ENCODE measurements at regions not wholly inside any gene's neighbourhood (a gene's known extent, or its start where the extent isn't known, plus 50 kb on each side); places are given as distances from the start of the nearest gene placed in this dataset.
"Not testable (repeated sequence)": the region's sequence is repeated elsewhere in the genome, so short reads cannot be mapped to it uniquely, and the experiment has no call there.

DNA sequence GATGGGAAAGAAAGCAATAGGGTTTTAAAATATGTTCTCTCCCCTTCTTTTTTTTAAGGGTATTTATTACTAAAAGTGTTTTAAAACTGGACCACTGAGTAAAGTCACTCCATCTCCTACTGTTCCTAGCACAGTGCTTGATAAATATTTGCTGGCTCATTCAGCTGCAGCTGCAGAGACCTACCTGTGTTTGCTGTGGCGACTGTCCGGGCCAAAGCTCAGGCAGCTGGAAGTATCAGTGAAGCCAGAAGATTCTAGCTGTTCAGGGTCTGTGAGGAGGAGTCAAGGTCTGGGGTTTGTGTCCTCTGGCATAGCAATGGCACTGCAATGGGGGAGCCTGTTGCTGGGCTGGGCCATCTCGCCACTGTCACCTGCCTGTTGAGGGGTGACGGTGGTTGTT lies 109.9 kb downstream of the RPLP1 start:
- DNase-seq (ENCODE audit: low read depth, low spot score) = no peak
- Histone ChIP-seq H3K27ac (ENCODE audit: low read depth, low read length) (no peak overlapping the region), H3K27me3 (ENCODE audit: control insufficient read depth, insufficient read depth, low read length) (peaks cover 4% of the 10 kb centered on the region), H3K4me3 (ENCODE audit: low read depth, low read length) (no peak overlapping the region), H3K9me3 (ENCODE audit: control insufficient read depth, insufficient read depth, low read length) (no peaks in the 10 kb centered on the region)
- TF ChIP-seq, protein P1, sequence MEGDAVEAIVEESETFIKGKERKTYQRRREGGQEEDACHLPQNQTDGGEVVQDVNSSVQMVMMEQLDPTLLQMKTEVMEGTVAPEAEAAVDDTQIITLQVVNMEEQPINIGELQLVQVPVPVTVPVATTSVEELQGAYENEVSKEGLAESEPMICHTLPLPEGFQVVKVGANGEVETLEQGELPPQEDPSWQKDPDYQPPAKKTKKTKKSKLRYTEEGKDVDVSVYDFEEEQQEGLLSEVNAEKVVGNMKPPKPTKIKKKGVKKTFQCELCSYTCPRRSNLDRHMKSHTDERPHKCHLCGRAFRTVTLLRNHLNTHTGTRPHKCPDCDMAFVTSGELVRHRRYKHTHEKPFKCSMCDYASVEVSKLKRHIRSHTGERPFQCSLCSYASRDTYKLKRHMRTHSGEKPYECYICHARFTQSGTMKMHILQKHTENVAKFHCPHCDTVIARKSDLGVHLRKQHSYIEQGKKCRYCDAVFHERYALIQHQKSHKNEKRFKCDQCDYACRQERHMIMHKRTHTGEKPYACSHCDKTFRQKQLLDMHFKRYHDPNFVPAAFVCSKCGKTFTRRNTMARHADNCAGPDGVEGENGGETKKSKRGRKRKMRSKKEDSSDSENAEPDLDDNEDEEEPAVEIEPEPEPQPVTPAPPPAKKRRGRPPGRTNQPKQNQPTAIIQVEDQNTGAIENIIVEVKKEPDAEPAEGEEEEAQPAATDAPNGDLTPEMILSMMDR (IDR thresholded peaks at IDR 0.05; ENCODE audit: low read depth, low read length) = no peak
- CTCF ChIA-PET = no interaction called here
- POLR2A ChIA-PET = no interaction called here

GRCh38 chr15:69565066-69565655 lies 112.5 kb downstream of the RPLP1 start:
- Histone ChIP-seq H3K4me3 (ENCODE audit: low read depth, low read length) (no peak overlapping the region), H3K27me3 (ENCODE audit: control insufficient read depth, insufficient read depth, low read length) (peaks cover 4% of the 10 kb centered on the region), H3K27ac (ENCODE audit: low read depth, low read length) (no peak overlapping the region), H3K9me3 (ENCODE audit: control insufficient read depth, insufficient read depth, low read length) (no peaks in the 10 kb centered on the region)
- no peak for DNase-seq (ENCODE audit: low read depth, low spot score)
- CTCF ChIA-PET = no interaction called here
- TF ChIP-seq, protein P1 (IDR thresholded peaks at IDR 0.05; ENCODE audit: low read depth, low read length) = no peak
- POLR2A ChIA-PET = no interaction called here

GRCh38 chr15:69567238-69567760 lies 114.7 kb downstream of the RPLP1 start:
- POLR2A ChIA-PET = interaction anchor here (0.6 kb wide), 1 partner anchor 12 kb away, joined by 14 read pairs; no protein-coding TSS in a partner anchor

GRCh38 chr15:69568173-69569009 lies 115.8 kb downstream of the RPLP1 start:
- peak; percentile 36 for DNase-seq (ENCODE audit: low read depth, low spot score)
- TF ChIP-seq, protein P1 (IDR thresholded peaks at IDR 0.05; ENCODE audit: low read depth, low read length) = no peak
- Histone ChIP-seq H3K4me3 (ENCODE audit: low read depth, low read length) (no peak overlapping the region), H3K27ac (ENCODE audit: low read depth, low read length) (peak overlapping the region; percentile 39), H3K27me3 (ENCODE audit: control insufficient read depth, insufficient read depth, low read length) (peaks cover 12% of the 10 kb centered on the region), H3K9me3 (ENCODE audit: control insufficient read depth, insufficient read depth, low read length) (no peaks in the 10 kb centered on the region)
- ChIA-PET CTCF (interaction anchor here (1.2 kb wide), 1 partner anchor 11 kb away, joined by 4 read pairs; no protein-coding TSS in a partner anchor), POLR2A (interaction anchor here (0.6 to 1.3 kb wide), 4 partner anchors 11 to 479 kb away, joined by 4 to 14 read pairs (median 12); no protein-coding TSS in a partner anchor)

More at GRCh38 chr15:69567238-69567760, 114.7 kb downstream of the RPLP1 start:
- H3K9me3 ChIP-seq (ENCODE audit: control insufficient read depth, insufficient read depth, low read length); CTCF ChIA-PET; DNase-seq (ENCODE audit: low read depth, low spot score); H3K4me3 ChIP-seq (ENCODE audit: low read depth, low read length); H3K27me3 ChIP-seq (ENCODE audit: control insufficient read depth, insufficient read depth, low read length); H3K27ac ChIP-seq (ENCODE audit: low read depth, low read length): not testable (repeated sequence)

DNA sequence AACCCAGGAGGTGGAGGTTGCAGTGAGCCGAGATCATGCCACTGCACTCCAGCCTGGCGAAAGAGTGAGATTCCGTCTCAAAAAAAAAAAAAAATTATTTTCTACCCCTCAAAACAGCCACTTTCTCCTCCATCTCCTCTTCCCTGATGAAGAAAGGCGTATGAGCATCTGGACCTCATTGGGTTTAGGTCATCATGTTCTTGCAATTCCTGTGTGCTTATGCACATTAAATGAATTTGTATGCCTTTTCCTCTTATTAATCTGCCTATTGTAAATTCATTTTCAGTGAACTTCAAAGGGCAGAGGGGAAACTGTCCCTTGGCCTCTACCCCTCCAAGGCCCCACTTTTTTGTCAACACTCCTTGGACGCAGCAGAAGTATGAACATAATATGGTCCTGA lies 117.8 kb downstream of the RPLP1 start:
- no peak for DNase-seq (ENCODE audit: low read depth, low spot score)
- Histone ChIP-seq H3K4me3 (ENCODE audit: low read depth, low read length) (no peak overlapping the region), H3K9me3 (ENCODE audit: control insufficient read depth, insufficient read depth, low read length) (no peaks in the 10 kb centered on the region), H3K27ac (ENCODE audit: low read depth, low read length) (no peak overlapping the region), H3K27me3 (ENCODE audit: control insufficient read depth, insufficient read depth, low read length) (peaks cover 12% of the 10 kb centered on the region)
- POLR2A ChIA-PET = no interaction called here
- TF ChIP-seq, protein P1 (IDR thresholded peaks at IDR 0.05; ENCODE audit: low read depth, low read length) = no peak
- CTCF ChIA-PET = no interaction called here

All from AG04450 (cell line).